ENCODE measurements at regions not wholly inside any gene's neighbourhood (a gene's known extent, or its start where the extent isn't known, plus 50 kb on each side); places are given as distances from the start of the nearest gene placed in this dataset.
"Not testable (repeated sequence)": the region's sequence is repeated elsewhere in the genome, so short reads cannot be mapped to it uniquely, and the experiment has no call there.

GRCh38 chr18:29373000-29373399, 1196.1 kb upstream of the CDH2 start:
- H3K27me3 Mint-ChIP-seq: no peaks in the 10 kb centered on the region
- no peak for DNase-seq
- no peaks in the 10 kb centered on the region for H3K4me1 Mint-ChIP-seq
- no peak overlapping the region for H3K27ac Mint-ChIP-seq
- POLR2A ChIA-PET: no interaction called here
- no peak overlapping the region for H3K4me3 Mint-ChIP-seq
- H3K36me3 Mint-ChIP-seq (ENCODE audit: low read depth): no peaks in the 10 kb centered on the region
- peaks cover 11% of the 10 kb centered on the region for H3K9me3 Mint-ChIP-seq
- CTCF ChIA-PET: no interaction called here

- Mint-ChIP-seq H3K27me3 (no peaks in the 10 kb centered on the region), H3K4me1 (no peaks in the 10 kb centered on the region), H3K4me3 (no peak overlapping the region), H3K9me3 (peaks cover 14% of the 10 kb centered on the region), H3K27ac (no peak overlapping the region), H3K36me3 (ENCODE audit: low read depth) (no peaks in the 10 kb centered on the region)
- ChIA-PET CTCF (no interaction called here), POLR2A (no interaction called here)
- no peak for DNase-seq
Measured at GRCh38 chr18:29361843-29362242, 1184.9 kb upstream of the CDH2 start.

- H3K36me3 Mint-ChIP-seq (ENCODE audit: low read depth); H3K27ac Mint-ChIP-seq; DNase-seq; H3K4me3 Mint-ChIP-seq; CTCF ChIA-PET; H3K27me3 Mint-ChIP-seq; POLR2A ChIA-PET; H3K4me1 Mint-ChIP-seq: not testable (repeated sequence)
- H3K9me3 Mint-ChIP-seq: peaks cover 22% of the 10 kb centered on the region
Measured at GRCh38 chr18:29360659-29361058, 1183.7 kb upstream of the CDH2 start.

GRCh38 chr18:29359222-29359621, 1182.3 kb upstream of the CDH2 start:
- POLR2A ChIA-PET; H3K36me3 Mint-ChIP-seq (ENCODE audit: low read depth); H3K4me1 Mint-ChIP-seq; H3K4me3 Mint-ChIP-seq; CTCF ChIA-PET; H3K27ac Mint-ChIP-seq; H3K27me3 Mint-ChIP-seq; DNase-seq: not testable (repeated sequence)
- H3K9me3 Mint-ChIP-seq: peaks cover 27% of the 10 kb centered on the region

GRCh38 chr18:29351171-29351570, 1174.2 kb upstream of the CDH2 start:
- CTCF ChIA-PET: no interaction called here
- H3K4me3 Mint-ChIP-seq: no peak overlapping the region
- H3K27me3 Mint-ChIP-seq: no peaks in the 10 kb centered on the region
- DNase-seq: no peak
- POLR2A ChIA-PET: no interaction called here
- no peaks in the 10 kb centered on the region for H3K4me1 Mint-ChIP-seq
- H3K9me3 Mint-ChIP-seq: peaks cover 13% of the 10 kb centered on the region
- no peaks in the 10 kb centered on the region for H3K36me3 Mint-ChIP-seq (ENCODE audit: low read depth)
- no peak overlapping the region for H3K27ac Mint-ChIP-seq

- DNase-seq: no peak
- Mint-ChIP-seq H3K36me3 (ENCODE audit: low read depth) (no peaks in the 10 kb centered on the region), H3K4me3 (no peak overlapping the region), H3K27ac (no peak overlapping the region), H3K9me3 (peaks cover 15% of the 10 kb centered on the region), H3K4me1 (no peaks in the 10 kb centered on the region), H3K27me3 (no peaks in the 10 kb centered on the region)
- ChIA-PET CTCF (no interaction called here), POLR2A (no interaction called here)
Measured at GRCh38 chr18:29328932-29329331, 1152.0 kb upstream of the CDH2 start.

- H3K27me3 Mint-ChIP-seq: no peaks in the 10 kb centered on the region
- H3K36me3 Mint-ChIP-seq (ENCODE audit: low read depth): no peaks in the 10 kb centered on the region
- no peaks in the 10 kb centered on the region for H3K4me1 Mint-ChIP-seq
- H3K4me3 Mint-ChIP-seq: no peak overlapping the region
- ChIA-PET POLR2A (no interaction called here), CTCF (no interaction called here)
- H3K27ac Mint-ChIP-seq: no peak overlapping the region
- DNase-seq: no peak
- H3K9me3 Mint-ChIP-seq: peaks cover 16% of the 10 kb centered on the region
Measured at GRCh38 chr18:29326214-29326613, 1149.3 kb upstream of the CDH2 start.

GRCh38 chr18:29321561-29321960, 1144.6 kb upstream of the CDH2 start:
- no peak for DNase-seq
- Mint-ChIP-seq H3K4me3 (no peak overlapping the region), H3K27me3 (no peaks in the 10 kb centered on the region), H3K9me3 (peaks cover 20% of the 10 kb centered on the region), H3K27ac (no peak overlapping the region), H3K36me3 (ENCODE audit: low read depth) (no peaks in the 10 kb centered on the region), H3K4me1 (no peaks in the 10 kb centered on the region)
- ChIA-PET POLR2A (no interaction called here), CTCF (no interaction called here)

- DNase-seq: no peak
- H3K9me3 Mint-ChIP-seq: peaks cover 12% of the 10 kb centered on the region
- ChIA-PET POLR2A (no interaction called here), CTCF (no interaction called here)
- H3K4me3 Mint-ChIP-seq: no peak overlapping the region
- no peaks in the 10 kb centered on the region for H3K4me1 Mint-ChIP-seq
- H3K36me3 Mint-ChIP-seq (ENCODE audit: low read depth): no peaks in the 10 kb centered on the region
- no peaks in the 10 kb centered on the region for H3K27me3 Mint-ChIP-seq
- no peak overlapping the region for H3K27ac Mint-ChIP-seq
Measured at GRCh38 chr18:29313312-29313711, 1136.4 kb upstream of the CDH2 start.

- ChIA-PET CTCF (no interaction called here), POLR2A (no interaction called here)
- no peaks in the 10 kb centered on the region for H3K4me1 Mint-ChIP-seq
- H3K27me3 Mint-ChIP-seq: no peaks in the 10 kb centered on the region
- H3K4me3 Mint-ChIP-seq: no peak overlapping the region
- no peak overlapping the region for H3K27ac Mint-ChIP-seq
- H3K9me3 Mint-ChIP-seq: peaks cover 15% of the 10 kb centered on the region
- DNase-seq: no peak
- H3K36me3 Mint-ChIP-seq (ENCODE audit: low read depth): no peaks in the 10 kb centered on the region
Measured at GRCh38 chr18:29311580-29311979, 1134.7 kb upstream of the CDH2 start.

- POLR2A ChIA-PET: no interaction called here
- H3K4me1 Mint-ChIP-seq: no peaks in the 10 kb centered on the region
- no peaks in the 10 kb centered on the region for H3K27me3 Mint-ChIP-seq
- no peaks in the 10 kb centered on the region for H3K36me3 Mint-ChIP-seq (ENCODE audit: low read depth)
- CTCF ChIA-PET: no interaction called here
- peaks cover 14% of the 10 kb centered on the region for H3K9me3 Mint-ChIP-seq
- DNase-seq: no peak
- H3K4me3 Mint-ChIP-seq: no peak overlapping the region
- no peak overlapping the region for H3K27ac Mint-ChIP-seq
Measured at GRCh38 chr18:29309366-29309765, 1132.4 kb upstream of the CDH2 start.

- Mint-ChIP-seq H3K27ac (no peak overlapping the region), H3K27me3 (no peaks in the 10 kb centered on the region), H3K4me3 (no peak overlapping the region), H3K9me3 (peaks cover 14% of the 10 kb centered on the region), H3K36me3 (ENCODE audit: low read depth) (no peaks in the 10 kb centered on the region), H3K4me1 (no peaks in the 10 kb centered on the region)
- no peak for DNase-seq
- CTCF ChIA-PET: no interaction called here
- POLR2A ChIA-PET: no interaction called here
Measured at GRCh38 chr18:29307982-29308381, 1131.1 kb upstream of the CDH2 start.

GRCh38 chr18:29307231-29307630, 1130.3 kb upstream of the CDH2 start:
- CTCF ChIA-PET: no interaction called here
- no peak overlapping the region for H3K27ac Mint-ChIP-seq
- H3K4me1 Mint-ChIP-seq: no peaks in the 10 kb centered on the region
- H3K4me3 Mint-ChIP-seq: no peak overlapping the region
- no peak for DNase-seq
- peaks cover 14% of the 10 kb centered on the region for H3K9me3 Mint-ChIP-seq
- no peaks in the 10 kb centered on the region for H3K27me3 Mint-ChIP-seq
- POLR2A ChIA-PET: no interaction called here
- H3K36me3 Mint-ChIP-seq (ENCODE audit: low read depth): no peaks in the 10 kb centered on the region

- Mint-ChIP-seq H3K4me3 (no peak overlapping the region), H3K9me3 (peaks cover 8% of the 10 kb centered on the region), H3K36me3 (ENCODE audit: low read depth) (no peaks in the 10 kb centered on the region), H3K27me3 (no peaks in the 10 kb centered on the region), H3K27ac (no peak overlapping the region), H3K4me1 (no peaks in the 10 kb centered on the region)
- POLR2A ChIA-PET: no interaction called here
- CTCF ChIA-PET: no interaction called here
- no peak for DNase-seq
Measured at GRCh38 chr18:29305516-29305915, 1128.6 kb upstream of the CDH2 start.

GRCh38 chr18:29301048-29301447, 1124.1 kb upstream of the CDH2 start:
- Mint-ChIP-seq H3K36me3 (ENCODE audit: low read depth) (no peaks in the 10 kb centered on the region), H3K4me1 (no peaks in the 10 kb centered on the region), H3K27me3 (no peaks in the 10 kb centered on the region), H3K9me3 (peaks cover 14% of the 10 kb centered on the region), H3K27ac (no peak overlapping the region), H3K4me3 (no peak overlapping the region)
- no peak for DNase-seq
- ChIA-PET CTCF (no interaction called here), POLR2A (no interaction called here)

All from activated CD4-positive, alpha-beta T cell treated with anti-CD3 and anti-CD28 coated beads, Interleukin-2, amount 10 ng/mL, durations not matched to agents 7 days and 5 days (primary cell).